H1 (cell line): ENCODE measurements at regions not wholly inside any gene's neighbourhood (a gene's known extent, or its start where the extent isn't known, plus 50 kb on each side); places are given as distances from the start of the nearest gene placed in this dataset.

ENCODE experiments used
- BACH1 ChIP-seq: IDR thresholded peaks from 2 replicates; pipeline ENCODE4 v1.6.1; 2012; ENCODE audit warnings: low read length, improper control_type of control experiment
- CTCF ChIP-seq, 3 experiments: IDR thresholded peaks; 1 replicate in 2 of 3; 2 replicates in 1 of 3; pipeline versions ENCODE4 v1.5.1 to v1.6.1; 2011; ENCODE audit warnings: low read length in 3 of 3, mild to moderate bottlenecking in 3 of 3, inconsistent platforms in 2 of 3, low read depth in 1 of 3, moderate library complexity in 1 of 3; ENCODE audit not compliant: insufficient read depth in 1 of 3; ENCODE audit errors: control extremely low read depth in 1 of 3
- EP300 ChIP-seq, 2 experiments: IDR thresholded peaks; 1 replicate in 1 of 2; 2 replicates in 1 of 2; pipeline ENCODE4 v1.6.1; 2011 to 2012; ENCODE audit warnings: low read depth in 2 of 2, low read length in 2 of 2, mild to moderate bottlenecking in 2 of 2, borderline replicate concordance in 1 of 2, inconsistent platforms in 1 of 2, moderate library complexity in 1 of 2
- FOSL1 ChIP-seq: IDR thresholded peaks from 2 replicates; pipeline ENCODE4 v1.6.1; 2011; ENCODE audit warnings: mild to moderate bottlenecking, low read depth, low read length, moderate library complexity; ENCODE audit not compliant: insufficient read depth
- GTF2F1 ChIP-seq: IDR thresholded peaks from 2 replicates; pipeline ENCODE4 v1.6.1; 2012; ENCODE audit warnings: low read depth, low read length, improper control_type of control experiment, borderline replicate concordance
- HDAC6 ChIP-seq: IDR thresholded peaks from one replicate; pipeline ENCODE4 v1.7.1; 2012; ENCODE audit warnings: low read depth, mild to moderate bottlenecking, inconsistent platforms, low read length, moderate library complexity
- JUN ChIP-seq: IDR thresholded peaks from 2 replicates; pipeline ENCODE4 v1.6.1; 2011; ENCODE audit warnings: low read depth, mild to moderate bottlenecking, improper control_type of control experiment, low read length
- SUZ12 ChIP-seq: fragments of 200-600 bp; sonication (generic); IDR thresholded peaks from 2 replicates; pipeline ENCODE4 v1.6.1; 2012; ENCODE audit warnings: mild to moderate bottlenecking, inconsistent platforms, low read length, moderate library complexity, mixed read lengths

- TF ChIP-seq CTCF (IDR thresholded peaks at IDR 0.05; ENCODE audit: control extremely low read depth in 1 of 3, insufficient read depth in 1 of 3, low read depth in 1 of 3, low read length in 3 of 3): no peak
- no peak for TF ChIP-seq FOSL1
- TF ChIP-seq HDAC6: no peak
- TF ChIP-seq JUN: no peak
- no peak for TF ChIP-seq SUZ12
- no peak for TF ChIP-seq BACH1
- TF ChIP-seq EP300 (IDR thresholded peaks at IDR 0.05; ENCODE audit: borderline replicate concordance in 1 of 2, low read depth in 2 of 2, low read length in 2 of 2): no peak
- TF ChIP-seq GTF2F1: no peak
- TF ChIP-seq, all 59 proteins: peak for 0
Measured at GRCh38 chr3:168341192-168341815, 245.6 kb upstream of the GOLIM4 start (continued).
